Epithelial cell of proximal tubule (primary cell): ENCODE measurements at regions not wholly inside any gene's neighbourhood (a gene's known extent, or its start where the extent isn't known, plus 50 kb on each side); places are given as distances from the start of the nearest gene placed in this dataset.

Source experiments
- DNase-seq: peaks from one replicate; pipeline ENCODE4 v3.0.0-alpha.2; 2011; ENCODE audit warnings: low read depth
- H3K4me3 ChIP-seq: 2 replicates; pipeline ENCODE4 v1.5.1; 2011; ENCODE audit warnings: low read depth, mild to moderate bottlenecking, low read length
- CTCF ChIP-seq: conservative IDR thresholded peaks from 2 replicates; pipeline ENCODE4 v1.5.1; 2012; ENCODE audit warnings: low read depth, mild to moderate bottlenecking, low read length

- H3K4me3 ChIP-seq: no peak overlapping the region
- no peak for TF ChIP-seq CTCF
- no peak for DNase-seq
Measured at GRCh38 chr1:71167505-71167904, 86.7 kb upstream of the ZRANB2 start.

GRCh38 chr1:71166178-71167173 lies 85.6 kb upstream of the ZRANB2 start:
- DNase-seq: no peak
- no peak overlapping the region for H3K4me3 ChIP-seq
- no peak for TF ChIP-seq CTCF

GRCh38 chr1:71157715-71158114 lies 76.9 kb upstream of the ZRANB2 start:
- no peak overlapping the region for H3K4me3 ChIP-seq
- TF ChIP-seq CTCF: no peak
- DNase-seq: no peak

- no peak for TF ChIP-seq CTCF
- DNase-seq: no peak
- no peak overlapping the region for H3K4me3 ChIP-seq
Measured at GRCh38 chr1:71157151-71157550, 76.3 kb upstream of the ZRANB2 start.

GRCh38 chr1:71156590-71156989 lies 75.8 kb upstream of the ZRANB2 start:
- no peak for TF ChIP-seq CTCF
- no peak overlapping the region for H3K4me3 ChIP-seq
- no peak for DNase-seq

- no peak for DNase-seq
- no peak overlapping the region for H3K4me3 ChIP-seq
- no peak for TF ChIP-seq CTCF
Measured at GRCh38 chr1:71154429-71154828, 73.6 kb upstream of the ZRANB2 start.

GRCh38 chr1:71153826-71154225 lies 73.0 kb upstream of the ZRANB2 start:
- H3K4me3 ChIP-seq: no peak overlapping the region
- DNase-seq: no peak
- no peak for TF ChIP-seq CTCF
